Hindlimb muscle (tissue), 1 donor: ENCODE measurements at regions not wholly inside any gene's neighbourhood (a gene's known extent, or its start where the extent isn't known, plus 50 kb on each side); places are given as distances from the start of the nearest gene placed in this dataset.

Experiments
- DNase-seq: peaks from one replicate; pipeline ENCODE4 v3.0.0-alpha.2; 2013

- DNase-seq = no peak
Observed at GRCh38 chr6:43847741-43848630, 78.0 kb downstream of the VEGFA start.

GRCh38 chr6:43846556-43846955 lies 76.5 kb downstream of the VEGFA start:
- DNase-seq = no peak

GRCh38 chr6:43845646-43846045 lies 75.6 kb downstream of the VEGFA start:
- no peak for DNase-seq

GRCh38 chr6:43843669-43844171 lies 73.7 kb downstream of the VEGFA start:
- no peak for DNase-seq

GRCh38 chr6:43843097-43843645 lies 73.2 kb downstream of the VEGFA start:
- no peak for DNase-seq

GRCh38 chr6:43842231-43842794 lies 72.3 kb downstream of the VEGFA start:
- no peak for DNase-seq

GRCh38 chr6:43840490-43841218 lies 70.6 kb downstream of the VEGFA start:
- no peak for DNase-seq

GRCh38 chr6:43838276-43839036 lies 68.4 kb downstream of the VEGFA start:
- no peak for DNase-seq

GRCh38 chr6:43837507-43837906 lies 67.5 kb downstream of the VEGFA start:
- DNase-seq = no peak

- DNase-seq = no peak
Observed at GRCh38 chr6:43836507-43837240, 66.7 kb downstream of the VEGFA start.
